Activated CD8-positive, alpha-beta T cell treated with anti-CD3 and anti-CD28 coated beads, Interleukin-2, amount 10 ng/mL, durations not matched to agents 7 days and 5 days (primary cell): ENCODE measurements at regions not wholly inside any gene's neighbourhood (a gene's known extent, or its start where the extent isn't known, plus 50 kb on each side); places are given as distances from the start of the nearest gene placed in this dataset.

Source experiments
- ATAC-seq: fragments of 150-1000 bp; cut with Tn5 transposase; one replicate; pipeline ENCODE4 v1.10.0; 2021; ENCODE audit warnings: moderate library complexity
- CTCF ChIA-PET: fragments of 350-600 bp; sonication (Branson Sonifier 250); formaldehyde crosslinking; loops from one replicate; lab custom pipeline; 2021; ENCODE audit warnings: antibody characterized with exemption; lab: Charles Lee
- POLR2A ChIA-PET: fragments of 350-600 bp; sonication (Branson Sonifier 250); formaldehyde crosslinking; loops from one replicate; lab custom pipeline; 2021; ENCODE audit warnings: antibody characterized with exemption; lab: Charles Lee
- DNase-seq: peaks from one replicate; pipeline ENCODE4 v3.0.0-alpha.2; 2020
- H3K27ac Mint-ChIP-seq: one replicate; pipeline ENCODE4 v1.8.0; 2021; ENCODE audit warnings: mild to moderate bottlenecking, mixed read lengths
- H3K27me3 Mint-ChIP-seq: one replicate; pipeline ENCODE4 v1.8.0; 2021; ENCODE audit warnings: low read depth, mixed read lengths
- H3K36me3 Mint-ChIP-seq: one replicate; pipeline ENCODE4 v1.8.0; 2021; ENCODE audit warnings: low read depth, mixed read lengths
- H3K4me1 Mint-ChIP-seq: one replicate; pipeline ENCODE4 v1.8.0; 2021; ENCODE audit warnings: low read depth, mixed read lengths
- H3K4me3 Mint-ChIP-seq: one replicate; pipeline ENCODE4 v1.8.0; 2021; ENCODE audit warnings: mild to moderate bottlenecking, mixed read lengths
- H3K9me3 Mint-ChIP-seq: one replicate; pipeline ENCODE4 v1.8.0; 2022; ENCODE audit warnings: mixed read lengths; ENCODE audit not compliant: insufficient read depth

- H3K36me3 Mint-ChIP-seq = no peaks in the 10 kb centered on the region
- DNase-seq (no peak), ATAC-seq (no peak)
- peaks cover 21% of the 10 kb centered on the region for H3K27me3 Mint-ChIP-seq
- CTCF ChIA-PET = no interaction called here
- POLR2A ChIA-PET = no interaction called here
- no peaks in the 10 kb centered on the region for H3K4me1 Mint-ChIP-seq
- H3K4me3 Mint-ChIP-seq = no peak overlapping the region
- H3K27ac Mint-ChIP-seq = no peak overlapping the region
- H3K9me3 Mint-ChIP-seq = no peaks in the 10 kb centered on the region
These were observed 314.3 kb upstream of the PRKCQ start for GRCh38 chr10:6894405-6894804.

- no peaks in the 10 kb centered on the region for H3K9me3 Mint-ChIP-seq
- ChIA-PET POLR2A (no interaction called here), CTCF (no interaction called here)
- no peak for ATAC-seq
- H3K4me1 Mint-ChIP-seq = no peaks in the 10 kb centered on the region
- H3K27ac Mint-ChIP-seq = no peak overlapping the region
- H3K27me3 Mint-ChIP-seq = peaks cover 21% of the 10 kb centered on the region
- DNase-seq = no peak
- no peak overlapping the region for H3K4me3 Mint-ChIP-seq
- H3K36me3 Mint-ChIP-seq = no peaks in the 10 kb centered on the region
These were observed 312.8 kb upstream of the PRKCQ start for GRCh38 chr10:6892864-6893263.

- H3K27ac Mint-ChIP-seq = no peak overlapping the region
- POLR2A ChIA-PET = no interaction called here
- ATAC-seq (no peak), DNase-seq (no peak)
- H3K27me3 Mint-ChIP-seq = peaks cover 21% of the 10 kb centered on the region
- H3K4me1 Mint-ChIP-seq = no peaks in the 10 kb centered on the region
- CTCF ChIA-PET = no interaction called here
- H3K36me3 Mint-ChIP-seq = no peaks in the 10 kb centered on the region
- no peaks in the 10 kb centered on the region for H3K9me3 Mint-ChIP-seq
- no peak overlapping the region for H3K4me3 Mint-ChIP-seq
These were observed 311.8 kb upstream of the PRKCQ start for GRCh38 chr10:6891924-6892323.

- H3K4me1 Mint-ChIP-seq = peaks cover 8% of the 10 kb centered on the region
- peaks cover 17% of the 10 kb centered on the region for H3K27me3 Mint-ChIP-seq
- H3K36me3 Mint-ChIP-seq = no peaks in the 10 kb centered on the region
- no peaks in the 10 kb centered on the region for H3K9me3 Mint-ChIP-seq
- H3K4me3 Mint-ChIP-seq = no peak overlapping the region
- H3K27ac Mint-ChIP-seq = no peak overlapping the region
- POLR2A ChIA-PET = interaction anchor here (0.6 kb wide), 1 partner anchor 51 kb away, joined by 3 read pairs; no protein-coding TSS in a partner anchor
- CTCF ChIA-PET = no interaction called here
- ATAC-seq = no peak
- no peak for DNase-seq
These were observed 309.6 kb upstream of the PRKCQ start for GRCh38 chr10:6889718-6890117.

GRCh38 chr10:6888434-6888833 lies 308.4 kb upstream of the PRKCQ start:
- CTCF ChIA-PET = interaction anchor here (1.1 kb wide), 1 partner anchor 11 kb away, joined by 3 read pairs; no protein-coding TSS in a partner anchor
- Mint-ChIP-seq H3K4me1 (peaks cover 14% of the 10 kb centered on the region), H3K27ac (no peak overlapping the region)

GRCh38 chr10:6885284-6885683 lies 305.2 kb upstream of the PRKCQ start:
- ATAC-seq (no peak), DNase-seq (no peak)
- Mint-ChIP-seq H3K27me3 (peaks cover 20% of the 10 kb centered on the region), H3K9me3 (no peaks in the 10 kb centered on the region), H3K4me1 (peaks cover 14% of the 10 kb centered on the region), H3K4me3 (no peak overlapping the region), H3K27ac (no peak overlapping the region), H3K36me3 (no peaks in the 10 kb centered on the region)
- POLR2A ChIA-PET = no interaction called here
- CTCF ChIA-PET = no interaction called here

More at GRCh38 chr10:6888434-6888833, 308.4 kb upstream of the PRKCQ start:
- no peak for ATAC-seq
- H3K27me3 Mint-ChIP-seq = peaks cover 16% of the 10 kb centered on the region
- H3K36me3 Mint-ChIP-seq = no peaks in the 10 kb centered on the region
- POLR2A ChIA-PET = no interaction called here
- no peak for DNase-seq
- no peaks in the 10 kb centered on the region for H3K9me3 Mint-ChIP-seq
- H3K4me3 Mint-ChIP-seq = no peak overlapping the region

- ATAC-seq = no peak
- H3K36me3 Mint-ChIP-seq = no peaks in the 10 kb centered on the region
- H3K9me3 Mint-ChIP-seq = no peaks in the 10 kb centered on the region
- POLR2A ChIA-PET = no interaction called here
- CTCF ChIA-PET = no interaction called here
- H3K27me3 Mint-ChIP-seq = peaks cover 38% of the 10 kb centered on the region
- no peak overlapping the region for H3K27ac Mint-ChIP-seq
- H3K4me1 Mint-ChIP-seq = peaks cover 14% of the 10 kb centered on the region
- H3K4me3 Mint-ChIP-seq = no peak overlapping the region
- no peak for DNase-seq
These were observed 301.9 kb upstream of the PRKCQ start for GRCh38 chr10:6881987-6882386.

GRCh38 chr10:6877722-6878392 lies 297.8 kb upstream of the PRKCQ start:
- no peaks in the 10 kb centered on the region for H3K36me3 Mint-ChIP-seq

GRCh38 chr10:6877336-6877721 lies 297.3 kb upstream of the PRKCQ start:
- no peaks in the 10 kb centered on the region for H3K4me1 Mint-ChIP-seq
- DNase-seq = no peak
- H3K4me3 Mint-ChIP-seq = no peak overlapping the region
- H3K27ac Mint-ChIP-seq = no peak overlapping the region
- no peaks in the 10 kb centered on the region for H3K9me3 Mint-ChIP-seq
- CTCF ChIA-PET = interaction anchor here (0.6 kb wide), 1 partner anchor 12 kb away, joined by 3 read pairs; no protein-coding TSS in a partner anchor
- POLR2A ChIA-PET = no interaction called here
- H3K36me3 Mint-ChIP-seq = no peaks in the 10 kb centered on the region
- no peak for ATAC-seq
- H3K27me3 Mint-ChIP-seq = peaks cover 34% of the 10 kb centered on the region

More at GRCh38 chr10:6877722-6878392, 297.8 kb upstream of the PRKCQ start:
- Mint-ChIP-seq H3K9me3 (no peaks in the 10 kb centered on the region), H3K27ac (no peak overlapping the region), H3K27me3 (peaks cover 37% of the 10 kb centered on the region), H3K4me3 (no peak overlapping the region), H3K4me1 (no peaks in the 10 kb centered on the region)
- ChIA-PET POLR2A (no interaction called here), CTCF (interaction anchor here (0.6 kb wide), 1 partner anchor 11 kb away, joined by 3 read pairs; no protein-coding TSS in a partner anchor)
- ATAC-seq (no peak), DNase-seq (no peak)

GRCh38 chr10:6875269-6875865 lies 295.3 kb upstream of the PRKCQ start:
- no peaks in the 10 kb centered on the region for H3K36me3 Mint-ChIP-seq
- ATAC-seq = no peak
- no peak for DNase-seq
- CTCF ChIA-PET = no interaction called here
- H3K9me3 Mint-ChIP-seq = no peaks in the 10 kb centered on the region
- H3K27ac Mint-ChIP-seq = no peak overlapping the region
- peaks cover 30% of the 10 kb centered on the region for H3K27me3 Mint-ChIP-seq
- H3K4me1 Mint-ChIP-seq = no peaks in the 10 kb centered on the region
- no peak overlapping the region for H3K4me3 Mint-ChIP-seq
- POLR2A ChIA-PET = no interaction called here

GRCh38 chr10:6871128-6871527 lies 291.1 kb upstream of the PRKCQ start:
- Mint-ChIP-seq H3K27me3 (peaks cover 23% of the 10 kb centered on the region), H3K4me1 (no peaks in the 10 kb centered on the region), H3K9me3 (no peaks in the 10 kb centered on the region), H3K36me3 (no peaks in the 10 kb centered on the region), H3K27ac (no peak overlapping the region), H3K4me3 (no peak overlapping the region)
- ChIA-PET POLR2A (no interaction called here), CTCF (no interaction called here)
- ATAC-seq (no peak), DNase-seq (no peak)

- Mint-ChIP-seq H3K9me3 (no peaks in the 10 kb centered on the region), H3K4me3 (no peak overlapping the region), H3K36me3 (no peaks in the 10 kb centered on the region), H3K27me3 (peaks cover 25% of the 10 kb centered on the region), H3K27ac (no peak overlapping the region), H3K4me1 (no peaks in the 10 kb centered on the region)
- POLR2A ChIA-PET = no interaction called here
- DNase-seq (no peak), ATAC-seq (no peak)
- CTCF ChIA-PET = no interaction called here
These were observed 288.1 kb upstream of the PRKCQ start for GRCh38 chr10:6868036-6868725.
